ENCODE measurements at regions not wholly inside any gene's neighbourhood (a gene's known extent, or its start where the extent isn't known, plus 50 kb on each side); places are given as distances from the start of the nearest gene placed in this dataset.

- intact Hi-C loops (cut with micrococcal nuclease; ENCODE audit: unreplicated experiment): no loop called here
- Histone ChIP-seq H3K4me1 (ENCODE audit: insufficient read depth, low read length, poor library complexity, severe bottlenecking) (peaks cover 8% of the 10 kb centered on the region), H3K27ac (ENCODE audit: low read depth, low read length, poor library complexity, severe bottlenecking) (no peak overlapping the region), H3K4me2 (ENCODE audit: low read length) (no peak overlapping the region), H3K79me2 (ENCODE audit: insufficient read depth, low read depth, low read length) (no peaks in the 10 kb centered on the region), H3K9me2 (ENCODE audit: insufficient read depth, low read length) (no peaks in the 10 kb centered on the region), H3K9me3 (ENCODE audit: low read length) (no peaks in the 10 kb centered on the region), H3K36me3 (ENCODE audit: insufficient read depth, low read length) (no peaks in the 10 kb centered on the region), H3K4me3 (ENCODE audit: low read depth, low read length, poor library complexity, severe bottlenecking) (no peak overlapping the region), H4K20me1 (ENCODE audit: insufficient read depth, low read length) (peaks cover 21% of the 10 kb centered on the region; the same call in 1 of the 2 replicates), H2AFZ (ENCODE audit: low read length) (no peak overlapping the region)
- no TSS peak for BruUV-seq (replicated peaks)
- no peak for TF ChIP-seq EZH2phosphoT487 (IDR thresholded peaks at IDR 0.05; ENCODE audit: borderline replicate concordance, low read depth, low read length)
- TF ChIP-seq CTCF (conservative IDR thresholded peaks at IDR 0.05; ENCODE audit: low read length): no peak
- ChIA-PET POLR2A (interaction anchor here (1.1 kb wide), 1 partner anchor 10 kb away, joined by 3 read pairs; no protein-coding TSS in a partner anchor), CTCF (ENCODE audit: unreplicated experiment) (interaction anchor here (0.6 kb wide), 1 partner anchor 53 kb away, joined by 5 read pairs; no protein-coding TSS in a partner anchor)
- no peak for DNase-seq (ENCODE audit: low spot score)
Observed at GRCh38 chr9:130766021-130766926, 68.8 kb upstream of the ABL1 start.

- POLR2A ChIA-PET: interaction anchor here (1.1 kb wide), 1 partner anchor 11 kb away, joined by 3 read pairs; no protein-coding TSS in a partner anchor
- no peak overlapping the region for H2AFZ ChIP-seq (ENCODE audit: low read length)
- H3K4me1 ChIP-seq (ENCODE audit: insufficient read depth, low read length, poor library complexity, severe bottlenecking): peaks cover 8% of the 10 kb centered on the region
- H3K4me3 ChIP-seq (ENCODE audit: low read depth, low read length, poor library complexity, severe bottlenecking): no peak overlapping the region
- no peaks in the 10 kb centered on the region for H3K79me2 ChIP-seq (ENCODE audit: insufficient read depth, low read depth, low read length)
- H4K20me1 ChIP-seq (ENCODE audit: insufficient read depth, low read length): peaks cover 21% of the 10 kb centered on the region; the same call in 1 of the 2 replicates
- CTCF ChIA-PET (ENCODE audit: unreplicated experiment): interaction anchor here (0.6 kb wide), 1 partner anchor 54 kb away, joined by 5 read pairs; no protein-coding TSS in a partner anchor
- H3K9me3 ChIP-seq (ENCODE audit: low read length): no peaks in the 10 kb centered on the region
- H3K36me3 ChIP-seq (ENCODE audit: insufficient read depth, low read length): no peaks in the 10 kb centered on the region
- H3K9me2 ChIP-seq (ENCODE audit: insufficient read depth, low read length): no peaks in the 10 kb centered on the region
- no TSS peak for BruUV-seq (replicated peaks)
- no peak overlapping the region for H3K27ac ChIP-seq (ENCODE audit: low read depth, low read length, poor library complexity, severe bottlenecking)
- intact Hi-C loops (cut with micrococcal nuclease; ENCODE audit: unreplicated experiment): no loop called here
- no peak for DNase-seq (ENCODE audit: low spot score)
- H3K4me2 ChIP-seq (ENCODE audit: low read length): no peak overlapping the region
- no peak for TF ChIP-seq EZH2phosphoT487 (IDR thresholded peaks at IDR 0.05; ENCODE audit: borderline replicate concordance, low read depth, low read length)
- no peak for TF ChIP-seq CTCF (conservative IDR thresholded peaks at IDR 0.05; ENCODE audit: low read length)
Observed at GRCh38 chr9:130766927-130767307, 68.1 kb upstream of the ABL1 start.

Data from OCI-LY7 (cell line).